ENCODE measurements at regions not wholly inside any gene's neighbourhood (a gene's known extent, or its start where the extent isn't known, plus 50 kb on each side); places are given as distances from the start of the nearest gene placed in this dataset.

DNA sequence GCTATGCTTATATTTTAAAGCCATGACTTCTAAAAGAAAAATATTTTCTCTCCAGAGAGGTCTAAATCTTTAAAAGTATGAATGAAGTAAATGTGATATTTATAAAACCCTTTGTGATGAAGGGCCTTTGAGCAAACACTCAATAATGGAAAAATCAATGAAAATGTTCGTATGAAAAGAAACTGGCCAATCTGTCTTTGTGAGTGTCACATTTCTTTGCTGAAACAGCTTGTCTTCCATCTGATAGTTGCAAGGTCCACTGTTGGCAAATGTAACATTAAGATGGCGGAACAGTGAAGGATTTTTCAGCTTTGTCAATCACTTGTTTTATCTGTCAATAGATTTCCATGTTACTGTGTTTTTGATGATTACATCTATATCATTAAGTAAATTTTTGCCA, 162.9 kb upstream of the GATA6 start:
- TF ChIP-seq, protein P1, sequence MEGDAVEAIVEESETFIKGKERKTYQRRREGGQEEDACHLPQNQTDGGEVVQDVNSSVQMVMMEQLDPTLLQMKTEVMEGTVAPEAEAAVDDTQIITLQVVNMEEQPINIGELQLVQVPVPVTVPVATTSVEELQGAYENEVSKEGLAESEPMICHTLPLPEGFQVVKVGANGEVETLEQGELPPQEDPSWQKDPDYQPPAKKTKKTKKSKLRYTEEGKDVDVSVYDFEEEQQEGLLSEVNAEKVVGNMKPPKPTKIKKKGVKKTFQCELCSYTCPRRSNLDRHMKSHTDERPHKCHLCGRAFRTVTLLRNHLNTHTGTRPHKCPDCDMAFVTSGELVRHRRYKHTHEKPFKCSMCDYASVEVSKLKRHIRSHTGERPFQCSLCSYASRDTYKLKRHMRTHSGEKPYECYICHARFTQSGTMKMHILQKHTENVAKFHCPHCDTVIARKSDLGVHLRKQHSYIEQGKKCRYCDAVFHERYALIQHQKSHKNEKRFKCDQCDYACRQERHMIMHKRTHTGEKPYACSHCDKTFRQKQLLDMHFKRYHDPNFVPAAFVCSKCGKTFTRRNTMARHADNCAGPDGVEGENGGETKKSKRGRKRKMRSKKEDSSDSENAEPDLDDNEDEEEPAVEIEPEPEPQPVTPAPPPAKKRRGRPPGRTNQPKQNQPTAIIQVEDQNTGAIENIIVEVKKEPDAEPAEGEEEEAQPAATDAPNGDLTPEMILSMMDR (IDR thresholded peaks at IDR 0.05) = no peak
- H3K27ac ChIP-seq = no peak overlapping the region
- H3K4me3 ChIP-seq = no peak overlapping the region
- no peak for DNase-seq (ENCODE audit: low spot score)

DNA sequence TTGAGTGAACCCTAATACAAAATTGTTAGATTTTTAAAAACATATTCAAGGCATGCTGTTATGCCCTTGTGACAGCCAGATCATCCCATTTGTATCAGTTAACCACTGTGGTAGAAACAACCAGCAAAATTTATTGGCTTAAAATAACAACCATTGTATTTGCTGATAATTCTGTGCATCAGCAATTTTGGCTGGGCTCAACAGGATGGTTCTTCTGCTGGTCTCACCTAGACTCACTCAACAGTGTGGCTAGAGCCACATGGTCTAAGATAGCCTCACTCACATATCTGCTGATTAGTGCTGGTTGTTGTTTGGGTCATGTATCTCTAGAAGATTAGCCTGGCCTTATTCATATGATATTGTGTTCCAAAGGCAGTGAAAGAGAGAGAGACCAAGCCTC, 160.1 kb upstream of the GATA6 start:
- DNase-seq (ENCODE audit: low spot score) = no peak

DNA sequence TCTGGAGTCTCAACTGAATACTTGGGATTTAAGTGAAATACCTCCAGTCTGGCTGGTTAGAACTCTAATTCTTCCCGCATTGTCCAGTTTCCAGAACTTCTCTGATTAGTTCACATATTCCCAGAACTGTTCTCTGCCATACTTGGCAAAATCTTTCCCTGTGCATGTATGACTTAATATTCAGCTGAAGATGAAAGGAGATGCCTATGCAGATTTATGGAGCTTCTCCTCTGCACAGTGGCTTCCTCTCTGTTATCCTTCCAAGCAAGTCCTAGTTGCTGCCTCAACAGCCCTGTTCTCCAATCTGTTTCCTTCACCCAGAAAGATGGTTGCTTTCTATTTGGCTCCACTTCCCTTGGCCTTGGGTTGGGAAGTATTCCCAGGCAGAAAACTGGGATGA, 155.4 kb upstream of the GATA6 start:
- DNase-seq (ENCODE audit: low spot score) = no peak
- TF ChIP-seq, protein P1 (IDR thresholded peaks at IDR 0.05) = no peak
- no peak overlapping the region for H3K27ac ChIP-seq
- H3K4me3 ChIP-seq = no peak overlapping the region

More for the DNA sequence above, 160.1 kb upstream of the GATA6 start:
- Histone ChIP-seq H3K27ac (no peak overlapping the region), H3K4me3 (no peak overlapping the region)
- TF ChIP-seq, protein P1 (IDR thresholded peaks at IDR 0.05) = no peak

GRCh38 chr18:22015156-22015555, 154.2 kb upstream of the GATA6 start:
- DNase-seq (ENCODE audit: low spot score) = no peak
- TF ChIP-seq, protein P1 (IDR thresholded peaks at IDR 0.05) = no peak

DNA sequence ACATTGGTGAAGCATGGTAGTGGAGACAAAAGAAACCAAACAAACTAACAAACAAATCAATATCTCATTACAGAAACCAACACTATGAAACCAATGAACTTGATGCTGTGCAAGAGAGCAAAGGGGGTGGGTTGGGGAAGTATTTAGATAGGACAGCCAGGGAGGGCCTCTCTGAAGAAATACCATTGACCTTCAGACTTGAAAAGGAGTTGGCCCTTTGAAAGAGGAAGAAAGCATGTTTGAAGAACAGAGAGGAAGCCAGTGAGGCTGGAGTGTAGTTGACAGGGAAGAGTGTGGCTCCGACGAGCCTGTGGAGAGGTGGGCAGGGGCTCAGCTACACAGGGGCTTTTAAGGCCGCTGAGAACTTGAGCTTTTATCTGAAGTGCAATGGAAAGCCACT, 151.0 kb upstream of the GATA6 start:
- Histone ChIP-seq H3K27ac (no peak overlapping the region), H3K4me3 (no peak overlapping the region)
- TF ChIP-seq, protein P1 (IDR thresholded peaks at IDR 0.05) = no peak
- DNase-seq (ENCODE audit: low spot score) = no peak

More at GRCh38 chr18:22015156-22015555, 154.2 kb upstream of the GATA6 start:
- no peak overlapping the region for H3K27ac ChIP-seq
- no peak overlapping the region for H3K4me3 ChIP-seq

GRCh38 chr18:22019193-22019592, 150.2 kb upstream of the GATA6 start:
- H3K27ac ChIP-seq = no peak overlapping the region
- no peak overlapping the region for H3K4me3 ChIP-seq
- no peak for DNase-seq (ENCODE audit: low spot score)
- TF ChIP-seq, protein P1 (IDR thresholded peaks at IDR 0.05) = no peak

- no peak for DNase-seq (ENCODE audit: low spot score)
- H3K4me3 ChIP-seq = no peak overlapping the region
- TF ChIP-seq, protein P1 (IDR thresholded peaks at IDR 0.05) = no peak
- no peak overlapping the region for H3K27ac ChIP-seq
These were observed 149.1 kb upstream of the GATA6 start for GRCh38 chr18:22020127-22020866.
